ENCODE measurements at regions not wholly inside any gene's neighbourhood (a gene's known extent, or its start where the extent isn't known, plus 50 kb on each side); places are given as distances from the start of the nearest gene placed in this dataset.
A peak's percentile ranks its signal among the peaks of the same experiment; 100 is the strongest.

DNA sequence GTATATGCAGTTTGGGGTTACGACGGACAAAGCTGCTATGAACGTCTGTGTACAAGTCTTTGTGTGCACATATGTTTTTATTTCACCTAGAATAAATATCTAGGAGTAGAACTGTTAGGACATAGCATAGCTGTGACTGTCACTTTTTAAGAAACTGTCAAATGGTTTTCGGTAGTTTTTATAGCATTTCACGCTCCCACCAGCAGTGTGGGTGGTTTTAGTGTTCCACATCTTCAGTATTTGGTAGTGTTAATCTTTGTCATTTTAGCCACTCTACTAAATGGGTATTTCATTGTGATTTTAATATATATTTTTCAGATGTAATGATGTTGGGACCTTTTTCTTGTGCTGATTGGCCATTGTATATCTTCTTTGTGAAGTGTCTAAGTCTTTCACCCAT, 109.1 kb upstream of the BCAT1 start:
- TF ChIP-seq, protein P1, sequence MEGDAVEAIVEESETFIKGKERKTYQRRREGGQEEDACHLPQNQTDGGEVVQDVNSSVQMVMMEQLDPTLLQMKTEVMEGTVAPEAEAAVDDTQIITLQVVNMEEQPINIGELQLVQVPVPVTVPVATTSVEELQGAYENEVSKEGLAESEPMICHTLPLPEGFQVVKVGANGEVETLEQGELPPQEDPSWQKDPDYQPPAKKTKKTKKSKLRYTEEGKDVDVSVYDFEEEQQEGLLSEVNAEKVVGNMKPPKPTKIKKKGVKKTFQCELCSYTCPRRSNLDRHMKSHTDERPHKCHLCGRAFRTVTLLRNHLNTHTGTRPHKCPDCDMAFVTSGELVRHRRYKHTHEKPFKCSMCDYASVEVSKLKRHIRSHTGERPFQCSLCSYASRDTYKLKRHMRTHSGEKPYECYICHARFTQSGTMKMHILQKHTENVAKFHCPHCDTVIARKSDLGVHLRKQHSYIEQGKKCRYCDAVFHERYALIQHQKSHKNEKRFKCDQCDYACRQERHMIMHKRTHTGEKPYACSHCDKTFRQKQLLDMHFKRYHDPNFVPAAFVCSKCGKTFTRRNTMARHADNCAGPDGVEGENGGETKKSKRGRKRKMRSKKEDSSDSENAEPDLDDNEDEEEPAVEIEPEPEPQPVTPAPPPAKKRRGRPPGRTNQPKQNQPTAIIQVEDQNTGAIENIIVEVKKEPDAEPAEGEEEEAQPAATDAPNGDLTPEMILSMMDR (IDR thresholded peaks at IDR 0.05; ENCODE audit: low read depth, low read length), result no peak
- DNase-seq (ENCODE audit: low read depth in 2 of 2), result no peak
- H3K4me3 ChIP-seq (replicated peaks in 1 of 2; ENCODE audit: low read depth in 2 of 2, low read length in 2 of 2), result no peak overlapping the region

DNA sequence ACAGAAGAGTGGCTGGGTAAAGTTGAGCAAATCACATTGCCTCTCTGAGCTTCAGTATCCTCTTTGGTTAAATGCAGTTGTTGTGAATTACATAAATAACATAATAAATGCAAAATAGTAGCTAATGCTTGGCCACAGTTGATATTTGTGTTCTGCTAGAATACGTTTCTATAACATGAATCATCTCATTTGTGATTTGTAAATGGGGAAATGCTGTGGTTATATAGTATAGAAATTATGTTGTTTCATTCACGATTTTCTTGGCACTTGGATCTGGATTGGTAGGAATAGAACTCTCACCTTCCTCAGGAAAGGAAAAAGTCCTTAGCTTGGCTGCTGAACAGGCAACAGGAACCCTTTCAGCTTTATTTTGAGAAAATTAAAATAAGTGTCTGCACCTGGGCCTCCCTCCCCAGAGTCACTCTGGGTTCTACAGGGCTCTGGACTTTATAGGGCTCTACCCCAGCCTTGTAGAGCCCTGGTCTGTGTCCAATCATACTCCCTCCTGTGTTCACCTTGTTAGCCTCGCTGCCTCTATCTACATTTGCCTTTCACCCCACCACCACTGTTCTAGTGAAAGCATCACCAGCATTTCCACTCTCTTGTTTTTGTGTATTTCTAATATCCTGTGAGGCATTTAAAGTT, 107.7 kb upstream of the BCAT1 start:
- TF ChIP-seq, protein P1 (IDR thresholded peaks at IDR 0.05; ENCODE audit: low read depth, low read length), result no peak
- no peak overlapping the region for H3K4me3 ChIP-seq (replicated peaks in 1 of 2; ENCODE audit: low read depth in 2 of 2, low read length in 2 of 2)
- DNase-seq (ENCODE audit: low read depth in 2 of 2), result peak in 1 of 2 donors; percentile 33

DNA sequence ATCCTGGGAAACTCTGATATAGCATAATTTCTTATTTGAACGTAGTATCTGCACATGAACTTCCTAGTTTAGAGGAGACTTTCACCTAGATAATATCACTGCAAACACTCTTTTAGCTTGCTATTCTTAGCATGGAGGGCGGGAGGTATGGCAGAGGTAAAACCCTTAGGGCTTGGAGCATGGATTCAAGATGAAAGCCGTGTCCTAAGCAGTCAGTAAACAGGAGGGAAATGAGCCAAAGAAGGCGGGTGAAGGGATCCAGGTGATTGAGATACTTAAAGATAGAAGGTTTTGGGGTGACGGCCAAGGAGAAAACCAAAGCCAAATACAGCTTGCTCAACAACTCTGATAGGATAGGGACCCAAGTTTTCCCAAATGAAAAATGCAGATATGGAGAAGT, 107.1 kb upstream of the BCAT1 start:
- DNase-seq (ENCODE audit: low read depth in 2 of 2), result no peak
- no peak overlapping the region for H3K4me3 ChIP-seq (replicated peaks in 1 of 2; ENCODE audit: low read depth in 2 of 2, low read length in 2 of 2)
- TF ChIP-seq, protein P1 (IDR thresholded peaks at IDR 0.05; ENCODE audit: low read depth, low read length), result no peak

DNA sequence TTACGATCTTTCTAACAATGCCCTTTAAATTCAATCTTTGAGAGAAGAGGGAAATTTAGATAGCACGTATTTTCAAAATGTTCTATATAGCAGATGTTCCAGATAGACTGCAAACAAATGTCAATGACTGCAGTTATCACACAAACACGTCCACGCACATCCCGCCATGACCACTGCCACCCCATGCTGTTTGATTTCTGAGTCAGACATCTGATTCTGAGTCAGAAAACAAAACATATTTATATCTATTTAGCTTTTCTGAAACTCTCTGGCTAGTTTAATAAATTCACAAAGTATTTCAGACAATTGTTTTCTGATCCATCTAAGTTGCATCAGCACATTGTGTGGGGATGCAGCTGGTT, 105.9 kb upstream of the BCAT1 start:
- DNase-seq (ENCODE audit: low read depth in 2 of 2), result peak in 1 of 2 donors; percentile 54

DNA sequence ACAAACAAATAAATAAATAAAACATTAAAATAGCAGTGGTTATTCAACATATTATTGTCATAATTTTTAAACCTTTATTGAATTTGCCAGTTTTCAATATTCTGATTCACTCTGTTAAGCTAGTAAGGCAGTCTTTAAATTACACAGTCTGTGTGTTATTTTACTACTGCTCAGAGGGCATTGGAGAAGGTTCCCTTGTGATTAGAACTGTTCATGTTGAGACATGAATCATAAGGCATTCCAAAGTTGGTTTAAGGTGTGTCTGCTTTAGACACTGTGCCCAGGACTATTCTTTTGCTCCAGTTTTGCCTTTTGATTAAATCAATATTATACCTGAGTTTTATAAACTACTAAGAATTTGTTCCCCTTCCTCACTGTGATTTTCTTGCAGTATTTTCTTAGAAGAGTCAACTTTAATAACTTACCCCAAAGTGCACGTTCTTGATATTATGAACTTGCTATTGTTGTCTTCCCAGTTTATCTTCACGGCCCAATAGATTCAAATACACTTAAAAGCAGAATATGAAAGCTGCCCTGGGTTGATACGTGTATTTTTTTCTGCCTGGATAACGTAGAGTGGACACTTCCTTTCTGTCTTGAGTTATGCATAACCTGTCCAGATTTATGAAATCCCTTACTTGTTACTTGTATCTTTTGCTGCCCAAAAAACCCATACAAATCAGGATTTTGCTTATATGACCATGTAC, 105.3 kb upstream of the BCAT1 start:
- H3K4me3 ChIP-seq (replicated peaks in 1 of 2; ENCODE audit: low read depth in 2 of 2, low read length in 2 of 2), result no peak overlapping the region
- peak in 1 of 2 donors; percentile 35 for DNase-seq (ENCODE audit: low read depth in 2 of 2)
- TF ChIP-seq, protein P1 (IDR thresholded peaks at IDR 0.05; ENCODE audit: low read depth, low read length), result no peak

More for the DNA sequence above, 105.9 kb upstream of the BCAT1 start:
- H3K4me3 ChIP-seq (replicated peaks in 1 of 2; ENCODE audit: low read depth in 2 of 2, low read length in 2 of 2), result no peak overlapping the region
- TF ChIP-seq, protein P1 (IDR thresholded peaks at IDR 0.05; ENCODE audit: low read depth, low read length), result no peak

DNA sequence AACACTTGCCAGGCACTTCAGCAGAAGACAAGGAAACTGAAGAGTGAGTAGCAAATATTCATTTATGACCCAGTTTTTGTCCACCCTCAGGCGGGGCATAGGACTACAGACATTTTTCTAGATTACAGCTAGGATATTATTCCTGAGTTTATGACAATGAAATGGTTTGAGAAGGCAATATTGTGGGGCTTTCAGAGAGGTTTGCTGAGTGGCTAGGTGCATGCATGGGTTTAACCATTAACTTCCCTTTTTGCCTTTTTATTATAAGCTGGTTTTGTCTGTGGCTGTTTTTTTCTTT, 104.0 kb upstream of the BCAT1 start:
- DNase-seq (ENCODE audit: low read depth in 2 of 2), result peak in 1 of 2 donors; percentile 2
- H3K4me3 ChIP-seq (replicated peaks in 1 of 2; ENCODE audit: low read depth in 2 of 2, low read length in 2 of 2), result no peak overlapping the region

More for the DNA sequence above, 104.0 kb upstream of the BCAT1 start:
- TF ChIP-seq, protein P1 (IDR thresholded peaks at IDR 0.05; ENCODE audit: low read depth, low read length), result no peak
